ENCODE measurements at regions not wholly inside any gene's neighbourhood (a gene's known extent, or its start where the extent isn't known, plus 50 kb on each side); places are given as distances from the start of the nearest gene placed in this dataset.
"Not testable (repeated sequence)": the region's sequence is repeated elsewhere in the genome, so short reads cannot be mapped to it uniquely, and the experiment has no call there.

- H3K27me3 ChIP-seq (ENCODE audit: insufficient read depth, insufficient read length) = no peaks in the 10 kb centered on the region
- no peak overlapping the region for H3K9ac ChIP-seq (ENCODE audit: insufficient read length, low read depth)
- H3K9me3 ChIP-seq (ENCODE audit: insufficient read depth, low read length) = peaks cover 31% of the 10 kb centered on the region
- no peaks in the 10 kb centered on the region for H3K4me1 ChIP-seq (ENCODE audit: insufficient read depth, insufficient read length)
- no peak for TF ChIP-seq ZNF274 (IDR thresholded peaks at IDR 0.05; ENCODE audit: low read depth, low read length)
- no peak for TF ChIP-seq YY1 (IDR thresholded peaks at IDR 0.05; ENCODE audit: insufficient read depth, insufficient read length)
- no peak for TF ChIP-seq SUZ12 (IDR thresholded peaks at IDR 0.05; ENCODE audit: extremely low read depth, insufficient read depth, insufficient read length)
- H3K4me3 ChIP-seq (ENCODE audit: insufficient read length, low read depth) = no peak overlapping the region
- no peak for DNase-seq (ENCODE audit: low read depth, low spot score)
- no peaks in the 10 kb centered on the region for H3K36me3 ChIP-seq (ENCODE audit: insufficient read depth, insufficient read length, low read length)
Observed at GRCh38 chr12:46571608-46572007, 199.0 kb upstream of the SLC38A2 start.

GRCh38 chr12:46569826-46570439 lies 197.4 kb upstream of the SLC38A2 start:
- Histone ChIP-seq H3K4me3 (ENCODE audit: insufficient read length, low read depth) (no peak overlapping the region), H3K4me1 (ENCODE audit: insufficient read depth, insufficient read length) (no peaks in the 10 kb centered on the region), H3K9me3 (ENCODE audit: insufficient read depth, low read length) (peaks cover 31% of the 10 kb centered on the region), H3K9ac (ENCODE audit: insufficient read length, low read depth) (no peak overlapping the region), H3K27me3 (ENCODE audit: insufficient read depth, insufficient read length) (no peaks in the 10 kb centered on the region), H3K36me3 (ENCODE audit: insufficient read depth, insufficient read length, low read length) (no peaks in the 10 kb centered on the region)
- TF ChIP-seq SUZ12 (IDR thresholded peaks at IDR 0.05; ENCODE audit: extremely low read depth, insufficient read depth, insufficient read length) (no peak), YY1 (IDR thresholded peaks at IDR 0.05; ENCODE audit: insufficient read depth, insufficient read length) (no peak), ZNF274 (IDR thresholded peaks at IDR 0.05; ENCODE audit: low read depth, low read length) (no peak)
- DNase-seq (ENCODE audit: low read depth, low spot score) = no peak

GRCh38 chr12:46567667-46568066 lies 195.1 kb upstream of the SLC38A2 start:
- TF ChIP-seq YY1 (IDR thresholded peaks at IDR 0.05; ENCODE audit: insufficient read depth, insufficient read length) = no peak
- no peak for TF ChIP-seq SUZ12 (IDR thresholded peaks at IDR 0.05; ENCODE audit: extremely low read depth, insufficient read depth, insufficient read length)
- no peaks in the 10 kb centered on the region for H3K36me3 ChIP-seq (ENCODE audit: insufficient read depth, insufficient read length, low read length)
- no peaks in the 10 kb centered on the region for H3K4me1 ChIP-seq (ENCODE audit: insufficient read depth, insufficient read length)
- no peak overlapping the region for H3K4me3 ChIP-seq (ENCODE audit: insufficient read length, low read depth)
- H3K9me3 ChIP-seq (ENCODE audit: insufficient read depth, low read length) = peaks cover 31% of the 10 kb centered on the region
- DNase-seq (ENCODE audit: low read depth, low spot score) = no peak
- no peak overlapping the region for H3K9ac ChIP-seq (ENCODE audit: insufficient read length, low read depth)
- H3K27me3 ChIP-seq (ENCODE audit: insufficient read depth, insufficient read length) = no peaks in the 10 kb centered on the region

- DNase-seq (ENCODE audit: low read depth, low spot score) = no peak
- H3K4me3 ChIP-seq (ENCODE audit: insufficient read length, low read depth) = no peak overlapping the region
- no peaks in the 10 kb centered on the region for H3K27me3 ChIP-seq (ENCODE audit: insufficient read depth, insufficient read length)
- peaks cover 12% of the 10 kb centered on the region for H3K9me3 ChIP-seq (ENCODE audit: insufficient read depth, low read length)
- H3K36me3 ChIP-seq (ENCODE audit: insufficient read depth, insufficient read length, low read length) = no peaks in the 10 kb centered on the region
- H3K4me1 ChIP-seq (ENCODE audit: insufficient read depth, insufficient read length) = no peaks in the 10 kb centered on the region
- no peak overlapping the region for H3K9ac ChIP-seq (ENCODE audit: insufficient read length, low read depth)
- TF ChIP-seq SUZ12 (IDR thresholded peaks at IDR 0.05; ENCODE audit: extremely low read depth, insufficient read depth, insufficient read length) (no peak), YY1 (IDR thresholded peaks at IDR 0.05; ENCODE audit: insufficient read depth, insufficient read length) (no peak), ZNF274 (IDR thresholded peaks at IDR 0.05; ENCODE audit: low read depth, low read length) (no peak)
Observed at GRCh38 chr12:46562625-46563225, 190.2 kb upstream of the SLC38A2 start.

- not testable (repeated sequence) for H3K36me3 ChIP-seq (ENCODE audit: insufficient read depth, insufficient read length, low read length); H3K9ac ChIP-seq (ENCODE audit: insufficient read length, low read depth)
Observed at GRCh38 chr12:46561769-46562624, 189.4 kb upstream of the SLC38A2 start.

GRCh38 chr12:46560874-46561273 lies 188.3 kb upstream of the SLC38A2 start:
- Histone ChIP-seq H3K4me3 (ENCODE audit: insufficient read length, low read depth) (no peak overlapping the region), H3K9ac (ENCODE audit: insufficient read length, low read depth) (no peak overlapping the region), H3K9me3 (ENCODE audit: insufficient read depth, low read length) (no peaks in the 10 kb centered on the region), H3K27me3 (ENCODE audit: insufficient read depth, insufficient read length) (no peaks in the 10 kb centered on the region), H3K36me3 (ENCODE audit: insufficient read depth, insufficient read length, low read length) (no peaks in the 10 kb centered on the region), H3K4me1 (ENCODE audit: insufficient read depth, insufficient read length) (no peaks in the 10 kb centered on the region)
- no peak for TF ChIP-seq ZNF274 (IDR thresholded peaks at IDR 0.05; ENCODE audit: low read depth, low read length)
- no peak for TF ChIP-seq YY1 (IDR thresholded peaks at IDR 0.05; ENCODE audit: insufficient read depth, insufficient read length)
- TF ChIP-seq SUZ12 (IDR thresholded peaks at IDR 0.05; ENCODE audit: extremely low read depth, insufficient read depth, insufficient read length) = no peak
- DNase-seq (ENCODE audit: low read depth, low spot score) = no peak

More at GRCh38 chr12:46561769-46562624, 189.4 kb upstream of the SLC38A2 start:
- not testable (repeated sequence) for H3K4me1 ChIP-seq (ENCODE audit: insufficient read depth, insufficient read length); H3K9me3 ChIP-seq (ENCODE audit: insufficient read depth, low read length); H3K27me3 ChIP-seq (ENCODE audit: insufficient read depth, insufficient read length); H3K4me3 ChIP-seq (ENCODE audit: insufficient read length, low read depth); DNase-seq (ENCODE audit: low read depth, low spot score)

GRCh38 chr12:46560089-46560488 lies 187.5 kb upstream of the SLC38A2 start:
- TF ChIP-seq YY1 (IDR thresholded peaks at IDR 0.05; ENCODE audit: insufficient read depth, insufficient read length) = no peak
- TF ChIP-seq ZNF274 (IDR thresholded peaks at IDR 0.05; ENCODE audit: low read depth, low read length) = no peak
- H3K4me1 ChIP-seq (ENCODE audit: insufficient read depth, insufficient read length) = no peaks in the 10 kb centered on the region
- no peak overlapping the region for H3K4me3 ChIP-seq (ENCODE audit: insufficient read length, low read depth)
- H3K9ac ChIP-seq (ENCODE audit: insufficient read length, low read depth) = no peak overlapping the region
- no peaks in the 10 kb centered on the region for H3K9me3 ChIP-seq (ENCODE audit: insufficient read depth, low read length)
- DNase-seq (ENCODE audit: low read depth, low spot score) = no peak
- H3K36me3 ChIP-seq (ENCODE audit: insufficient read depth, insufficient read length, low read length) = no peaks in the 10 kb centered on the region
- no peaks in the 10 kb centered on the region for H3K27me3 ChIP-seq (ENCODE audit: insufficient read depth, insufficient read length)

All from NT2/D1 (cell line).